Osteocyte (in vitro differentiated cells): ENCODE measurements at regions not wholly inside any gene's neighbourhood (a gene's known extent, or its start where the extent isn't known, plus 50 kb on each side); places are given as distances from the start of the nearest gene placed in this dataset.

ENCODE experiments used
- DNase-seq: peaks from one replicate; pipeline ENCODE4 v3.0.0; 2021; ENCODE audit warnings: mixed read lengths; ENCODE audit not compliant: unreplicated experiment; ENCODE audit errors: extremely low spot score
- H3K27ac Mint-ChIP-seq: one replicate; pipeline ENCODE4 v1.8.0; 2021; ENCODE audit warnings: mild to moderate bottlenecking, mixed read lengths; ENCODE audit not compliant: unreplicated experiment
- H3K27me3 Mint-ChIP-seq: one replicate; pipeline ENCODE4 v1.8.0; 2021; ENCODE audit warnings: mixed read lengths; ENCODE audit not compliant: unreplicated experiment
- H3K36me3 Mint-ChIP-seq: one replicate; pipeline ENCODE4 v1.8.0; 2021; ENCODE audit warnings: mixed read lengths; ENCODE audit not compliant: unreplicated experiment
- H3K4me1 Mint-ChIP-seq: one replicate; pipeline ENCODE4 v1.8.0; 2021; ENCODE audit warnings: mixed read lengths; ENCODE audit not compliant: unreplicated experiment
- H3K4me3 Mint-ChIP-seq: one replicate; pipeline ENCODE4 v1.8.0; 2021; ENCODE audit warnings: mild to moderate bottlenecking, moderate library complexity, mixed read lengths; ENCODE audit not compliant: unreplicated experiment
- H3K9me3 Mint-ChIP-seq: one replicate; pipeline ENCODE4 v1.8.0; 2021; ENCODE audit warnings: mixed read lengths; ENCODE audit not compliant: unreplicated experiment
- TF ChIP-seq, protein P1 (sequence below): fragments of 200-600 bp; sonication (generic); IDR thresholded peaks from 2 replicates; pipeline ENCODE4 v1.5.0; 2021; ENCODE audit warnings: antibody characterized with exemption, mild to moderate bottlenecking, moderate library complexity

GRCh38 chr1:244137725-244138124 lies 86.6 kb downstream of the ZBTB18 start:
- Mint-ChIP-seq H3K4me3 (no peak overlapping the region), H3K27ac (no peak overlapping the region), H3K36me3 (peaks cover under 1% of the 10 kb centered on the region), H3K27me3 (peaks cover 2% of the 10 kb centered on the region), H3K9me3 (peaks cover under 1% of the 10 kb centered on the region), H3K4me1 (peaks cover 17% of the 10 kb centered on the region)
- DNase-seq = no peak
- TF ChIP-seq, protein P1, sequence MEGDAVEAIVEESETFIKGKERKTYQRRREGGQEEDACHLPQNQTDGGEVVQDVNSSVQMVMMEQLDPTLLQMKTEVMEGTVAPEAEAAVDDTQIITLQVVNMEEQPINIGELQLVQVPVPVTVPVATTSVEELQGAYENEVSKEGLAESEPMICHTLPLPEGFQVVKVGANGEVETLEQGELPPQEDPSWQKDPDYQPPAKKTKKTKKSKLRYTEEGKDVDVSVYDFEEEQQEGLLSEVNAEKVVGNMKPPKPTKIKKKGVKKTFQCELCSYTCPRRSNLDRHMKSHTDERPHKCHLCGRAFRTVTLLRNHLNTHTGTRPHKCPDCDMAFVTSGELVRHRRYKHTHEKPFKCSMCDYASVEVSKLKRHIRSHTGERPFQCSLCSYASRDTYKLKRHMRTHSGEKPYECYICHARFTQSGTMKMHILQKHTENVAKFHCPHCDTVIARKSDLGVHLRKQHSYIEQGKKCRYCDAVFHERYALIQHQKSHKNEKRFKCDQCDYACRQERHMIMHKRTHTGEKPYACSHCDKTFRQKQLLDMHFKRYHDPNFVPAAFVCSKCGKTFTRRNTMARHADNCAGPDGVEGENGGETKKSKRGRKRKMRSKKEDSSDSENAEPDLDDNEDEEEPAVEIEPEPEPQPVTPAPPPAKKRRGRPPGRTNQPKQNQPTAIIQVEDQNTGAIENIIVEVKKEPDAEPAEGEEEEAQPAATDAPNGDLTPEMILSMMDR = no peak

DNA sequence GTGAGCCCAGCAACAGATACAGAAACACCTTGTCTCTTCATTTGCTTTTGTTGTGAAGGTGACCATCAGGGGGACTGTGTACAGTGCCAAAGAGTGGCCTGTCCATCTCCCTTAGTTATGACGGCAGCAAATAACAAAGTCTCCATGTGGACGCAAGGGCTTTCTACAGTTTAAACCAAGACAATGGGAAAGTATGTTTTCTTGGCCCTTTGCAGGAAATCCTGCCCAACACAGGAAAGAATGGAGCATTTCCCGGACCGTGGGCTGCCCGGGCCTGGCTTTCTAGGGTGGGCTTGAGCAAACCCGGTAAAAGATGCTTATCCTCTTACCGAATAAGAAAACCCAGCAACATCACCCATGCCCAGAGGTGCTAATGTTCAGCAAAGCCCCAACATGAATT lies 87.3 kb downstream of the ZBTB18 start:
- TF ChIP-seq, protein P1 = no peak
- H3K36me3 Mint-ChIP-seq = no peaks in the 10 kb centered on the region
- H3K9me3 Mint-ChIP-seq = no peaks in the 10 kb centered on the region
- DNase-seq = no peak
- H3K27ac Mint-ChIP-seq = no peak overlapping the region
- peaks cover 2% of the 10 kb centered on the region for H3K27me3 Mint-ChIP-seq
- no peak overlapping the region for H3K4me3 Mint-ChIP-seq
- H3K4me1 Mint-ChIP-seq = peaks cover 17% of the 10 kb centered on the region

- Mint-ChIP-seq H3K4me3 (no peak overlapping the region), H3K4me1 (peaks cover 17% of the 10 kb centered on the region), H3K27ac (no peak overlapping the region), H3K9me3 (no peaks in the 10 kb centered on the region), H3K27me3 (peaks cover 2% of the 10 kb centered on the region), H3K36me3 (no peaks in the 10 kb centered on the region)
- TF ChIP-seq, protein P1 = no peak
- DNase-seq = no peak
These were observed 88.6 kb downstream of the ZBTB18 start for GRCh38 chr1:244139655-244140054.

GRCh38 chr1:244140420-244140819 lies 89.3 kb downstream of the ZBTB18 start:
- H3K4me3 Mint-ChIP-seq = no peak overlapping the region
- H3K36me3 Mint-ChIP-seq = no peaks in the 10 kb centered on the region
- DNase-seq = no peak
- no peaks in the 10 kb centered on the region for H3K9me3 Mint-ChIP-seq
- H3K27me3 Mint-ChIP-seq = peaks cover 2% of the 10 kb centered on the region
- peaks cover 17% of the 10 kb centered on the region for H3K4me1 Mint-ChIP-seq
- no peak overlapping the region for H3K27ac Mint-ChIP-seq
- TF ChIP-seq, protein P1 = no peak

GRCh38 chr1:244144053-244144452 lies 93.0 kb downstream of the ZBTB18 start:
- Mint-ChIP-seq H3K27me3 (peaks cover 2% of the 10 kb centered on the region), H3K4me3 (no peak overlapping the region), H3K36me3 (no peaks in the 10 kb centered on the region), H3K27ac (no peak overlapping the region), H3K4me1 (peaks cover 12% of the 10 kb centered on the region), H3K9me3 (no peaks in the 10 kb centered on the region)
- TF ChIP-seq, protein P1 = no peak
- DNase-seq = no peak
